ENCODE measurements at regions not wholly inside any gene's neighbourhood (a gene's known extent, or its start where the extent isn't known, plus 50 kb on each side); places are given as distances from the start of the nearest gene placed in this dataset.

- TF ChIP-seq TAF1 (IDR thresholded peaks at IDR 0.05; ENCODE audit: low read depth, low read length) (no peak), POLR2A (IDR thresholded peaks at IDR 0.05; ENCODE audit: low read depth, low read length) (no peak), POLR2AphosphoS5 (IDR thresholded peaks at IDR 0.05; ENCODE audit: low read depth, low read length) (no peak)
These were observed 176.7 kb upstream of the S1PR3 start for GRCh38 chr9:88814577-88814976.

Measured in GM12891 (cell line).